ENCODE measurements at regions not wholly inside any gene's neighbourhood (a gene's known extent, or its start where the extent isn't known, plus 50 kb on each side); places are given as distances from the start of the nearest gene placed in this dataset.

DNA sequence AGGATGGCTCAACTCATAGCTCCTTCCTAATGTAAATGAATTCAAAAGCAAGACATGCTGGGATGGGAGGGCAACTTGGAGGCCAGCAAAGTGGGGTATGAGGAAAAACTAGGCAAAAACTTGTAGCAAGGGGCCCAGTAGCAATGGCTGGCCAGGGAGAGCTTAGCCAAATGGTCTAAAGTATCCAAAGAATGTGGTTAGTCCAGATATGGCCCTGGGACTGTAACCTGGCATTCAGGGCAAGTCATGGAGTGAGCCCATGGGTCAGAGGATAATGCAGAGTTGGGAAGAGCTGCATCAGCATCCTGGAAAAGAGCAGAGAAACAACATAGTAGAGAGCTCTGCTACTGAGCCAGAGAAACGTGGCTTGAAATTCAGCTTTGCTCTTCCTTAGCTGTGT is 191.7 kb downstream of the SUCLA2 start:
- H3K9me3 Mint-ChIP-seq (ENCODE audit: low read depth): no peaks in the 10 kb centered on the region
- no peak overlapping the region for H3K4me3 Mint-ChIP-seq (ENCODE audit: low read depth)
- H3K4me1 Mint-ChIP-seq (ENCODE audit: low read depth): peaks cover 3% of the 10 kb centered on the region
- no peaks in the 10 kb centered on the region for H3K36me3 Mint-ChIP-seq (ENCODE audit: insufficient read depth)
- H3K27ac Mint-ChIP-seq: no peak overlapping the region
- no peak for DNase-seq (ENCODE audit: low spot score, unreplicated experiment)
- no peaks in the 10 kb centered on the region for H3K27me3 Mint-ChIP-seq
- no peak for TF ChIP-seq CTCF (IDR thresholded peaks at IDR 0.05; ENCODE audit: unreplicated experiment)

DNA sequence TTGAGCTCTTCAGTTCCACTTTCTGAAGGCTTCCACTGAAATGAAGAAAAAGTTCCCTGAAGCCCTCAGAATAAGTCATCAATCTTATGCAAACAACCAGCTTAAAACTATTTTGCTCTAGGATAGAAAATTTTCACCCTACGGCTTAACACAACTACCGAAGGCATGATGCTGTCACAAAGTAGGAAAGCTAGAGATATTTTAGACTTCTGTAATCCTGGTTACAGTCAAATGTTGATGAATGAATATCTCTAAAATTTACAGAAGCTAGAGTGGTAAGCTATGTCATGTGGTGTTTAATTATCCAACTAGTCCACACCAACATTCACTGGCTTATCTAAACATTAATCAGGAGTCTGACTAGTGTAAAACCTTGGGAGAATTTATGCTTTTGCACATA is 197.9 kb downstream of the SUCLA2 start:
- Mint-ChIP-seq H3K4me3 (ENCODE audit: low read depth) (no peak overlapping the region), H3K9me3 (ENCODE audit: low read depth) (peaks cover 5% of the 10 kb centered on the region), H3K4me1 (ENCODE audit: low read depth) (no peaks in the 10 kb centered on the region), H3K27ac (no peak overlapping the region), H3K36me3 (ENCODE audit: insufficient read depth) (no peaks in the 10 kb centered on the region), H3K27me3 (no peaks in the 10 kb centered on the region)
- no peak for DNase-seq (ENCODE audit: low spot score, unreplicated experiment)
- TF ChIP-seq CTCF (IDR thresholded peaks at IDR 0.05; ENCODE audit: unreplicated experiment): no peak

DNA sequence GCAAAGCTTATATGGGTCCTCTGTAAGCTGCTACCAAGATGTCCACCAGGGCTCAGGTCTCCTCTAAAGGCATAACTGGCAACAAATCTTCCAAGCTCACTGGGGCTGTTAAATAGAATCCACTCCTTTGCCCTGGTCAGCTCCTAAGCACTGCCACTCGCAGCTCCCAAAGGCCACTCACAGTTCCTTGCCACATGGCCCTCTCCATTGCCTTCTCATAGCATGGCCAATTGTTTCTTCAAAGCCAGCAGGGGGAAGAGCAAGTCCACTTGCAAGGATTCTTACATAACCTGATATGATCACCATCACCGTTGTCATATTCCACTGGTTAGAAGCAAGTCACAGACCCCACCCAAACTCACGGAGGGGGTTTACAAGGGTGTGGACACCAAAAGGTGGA is 199.5 kb downstream of the SUCLA2 start:
- Mint-ChIP-seq H3K9me3 (ENCODE audit: low read depth) (peaks cover 5% of the 10 kb centered on the region), H3K27ac (no peak overlapping the region)

GRCh38 chr13:47800593-47800992 is 200.5 kb downstream of the SUCLA2 start:
- Mint-ChIP-seq H3K4me1 (ENCODE audit: low read depth) (no peaks in the 10 kb centered on the region), H3K4me3 (ENCODE audit: low read depth) (no peak overlapping the region), H3K9me3 (ENCODE audit: low read depth) (peaks cover 5% of the 10 kb centered on the region), H3K27ac (no peak overlapping the region), H3K27me3 (no peaks in the 10 kb centered on the region), H3K36me3 (ENCODE audit: insufficient read depth) (no peaks in the 10 kb centered on the region)
- no peak for DNase-seq (ENCODE audit: low spot score, unreplicated experiment)
- no peak for TF ChIP-seq CTCF (IDR thresholded peaks at IDR 0.05; ENCODE audit: unreplicated experiment)

More for the DNA sequence above, 199.5 kb downstream of the SUCLA2 start:
- Mint-ChIP-seq H3K27me3 (no peaks in the 10 kb centered on the region), H3K36me3 (ENCODE audit: insufficient read depth) (no peaks in the 10 kb centered on the region), H3K4me1 (ENCODE audit: low read depth) (no peaks in the 10 kb centered on the region), H3K4me3 (ENCODE audit: low read depth) (no peak overlapping the region)
- TF ChIP-seq CTCF (IDR thresholded peaks at IDR 0.05; ENCODE audit: unreplicated experiment): no peak
- no peak for DNase-seq (ENCODE audit: low spot score, unreplicated experiment)

- peaks cover 5% of the 10 kb centered on the region for H3K9me3 Mint-ChIP-seq (ENCODE audit: low read depth)
- no peaks in the 10 kb centered on the region for H3K4me1 Mint-ChIP-seq (ENCODE audit: low read depth)
- no peak for DNase-seq (ENCODE audit: low spot score, unreplicated experiment)
- H3K4me3 Mint-ChIP-seq (ENCODE audit: low read depth): no peak overlapping the region
- TF ChIP-seq CTCF (IDR thresholded peaks at IDR 0.05; ENCODE audit: unreplicated experiment): no peak
- H3K27me3 Mint-ChIP-seq: no peaks in the 10 kb centered on the region
- H3K36me3 Mint-ChIP-seq (ENCODE audit: insufficient read depth): no peaks in the 10 kb centered on the region
- H3K27ac Mint-ChIP-seq: no peak overlapping the region
These were observed 202.2 kb downstream of the SUCLA2 start for GRCh38 chr13:47798906-47799305.
